Left ventricle myocardium inferior (tissue), 1 donor: ENCODE measurements at regions not wholly inside any gene's neighbourhood (a gene's known extent, or its start where the extent isn't known, plus 50 kb on each side); places are given as distances from the start of the nearest gene placed in this dataset.

Experiments
- DNase-seq: peaks from one replicate; pipeline ENCODE4 v3.0.0-alpha.2; 2020
- H3K27ac ChIP-seq: fragments of 200-600 bp; replicated peaks from 2 replicates; pipeline ENCODE4 v1.8.0; 2021
- H3K27me3 ChIP-seq: fragments of 200-600 bp; 2 replicates; pipeline ENCODE4 v1.8.0; 2021; ENCODE audit warnings: low read depth
- H3K36me3 ChIP-seq: fragments of 200-600 bp; 2 replicates; pipeline ENCODE4 v1.8.0; 2021
- H3K4me1 ChIP-seq: fragments of 200-600 bp; 2 replicates; pipeline ENCODE4 v1.8.0; 2021
- H3K4me3 ChIP-seq: fragments of 200-600 bp; 2 replicates; pipeline ENCODE4 v1.8.0; 2021; ENCODE audit warnings: mild to moderate bottlenecking, moderate library complexity
- H3K9me3 ChIP-seq: fragments of 200-600 bp; replicated peaks from 2 replicates; pipeline ENCODE4 v1.8.0; 2021
- CTCF ChIP-seq: fragments of 200-600 bp; IDR thresholded peaks from 2 replicates; pipeline ENCODE4 v1.8.0; 2021; ENCODE audit warnings: antibody characterized with exemption, mild to moderate bottlenecking, borderline replicate concordance
- intact Hi-C: fragments of 100-400 bp; cut with micrococcal nuclease; formaldehyde crosslinking; loops from one replicate; pipeline ENCODE4 v1.11.0; 2022
- donor health status: DM: no; HTN: yes; CAD: no; lungs with severe emphysema.

- no peak for DNase-seq
- H3K4me1 ChIP-seq, result peaks cover 16% of the 10 kb centered on the region
Observed at GRCh38 chr9:14366076-14366475, 52.1 kb upstream of the NFIB start.

GRCh38 chr9:14365670-14366069 lies 51.7 kb upstream of the NFIB start:
- Histone ChIP-seq H3K4me3 (no peak overlapping the region), H3K9me3 (no peaks in the 10 kb centered on the region), H3K27me3 (no peaks in the 10 kb centered on the region), H3K27ac (peak overlapping the region; percentile 64), H3K36me3 (no peaks in the 10 kb centered on the region), H3K4me1 (peaks cover 16% of the 10 kb centered on the region)
- TF ChIP-seq CTCF, result no peak
- no peak for DNase-seq
- intact Hi-C loops, result no loop called here

More at GRCh38 chr9:14366076-14366475, 52.1 kb upstream of the NFIB start:
- Histone ChIP-seq H3K4me3 (no peak overlapping the region), H3K27me3 (no peaks in the 10 kb centered on the region), H3K27ac (peak overlapping the region; percentile 64), H3K9me3 (no peaks in the 10 kb centered on the region), H3K36me3 (no peaks in the 10 kb centered on the region)
- intact Hi-C loops, result no loop called here
- TF ChIP-seq CTCF, result no peak
